ENCODE measurements at regions not wholly inside any gene's neighbourhood (a gene's known extent, or its start where the extent isn't known, plus 50 kb on each side); places are given as distances from the start of the nearest gene placed in this dataset.

- no peak for TF ChIP-seq CTCF (IDR thresholded peaks at IDR 0.05; ENCODE audit: low read depth, low read length)
- no peak for DNase-seq (ENCODE audit: extremely low read depth, low read depth)
These were observed 451.4 kb downstream of the PID1 start for GRCh38 chr2:228819701-228820100.

- DNase-seq (ENCODE audit: extremely low read depth, low read depth) = no peak
- no peak for TF ChIP-seq CTCF (IDR thresholded peaks at IDR 0.05; ENCODE audit: low read depth, low read length)
These were observed 468.7 kb downstream of the PID1 start for GRCh38 chr2:228802181-228803071.

GRCh38 chr2:228801451-228801850 lies 469.6 kb downstream of the PID1 start:
- no peak for TF ChIP-seq CTCF (IDR thresholded peaks at IDR 0.05; ENCODE audit: low read depth, low read length)
- peak; percentile 3 for DNase-seq (ENCODE audit: extremely low read depth, low read depth)

- TF ChIP-seq CTCF (IDR thresholded peaks at IDR 0.05; ENCODE audit: low read depth, low read length) = no peak
- DNase-seq (ENCODE audit: extremely low read depth, low read depth) = no peak
These were observed 471.9 kb downstream of the PID1 start for GRCh38 chr2:228799208-228799588.

GRCh38 chr2:228798458-228799207 lies 472.5 kb downstream of the PID1 start:
- no peak for DNase-seq (ENCODE audit: extremely low read depth, low read depth)
- no peak for TF ChIP-seq CTCF (IDR thresholded peaks at IDR 0.05; ENCODE audit: low read depth, low read length)

- no peak for TF ChIP-seq CTCF (IDR thresholded peaks at IDR 0.05; ENCODE audit: low read depth, low read length)
- DNase-seq (ENCODE audit: extremely low read depth, low read depth) = no peak
These were observed 474.7 kb downstream of the PID1 start for GRCh38 chr2:228796386-228796785.

GRCh38 chr2:228793116-228793515 lies 478.0 kb downstream of the PID1 start:
- no peak for DNase-seq (ENCODE audit: extremely low read depth, low read depth)
- TF ChIP-seq CTCF (IDR thresholded peaks at IDR 0.05; ENCODE audit: low read depth, low read length) = no peak
